HG03571 (cell line): ENCODE measurements at regions not wholly inside any gene's neighbourhood (a gene's known extent, or its start where the extent isn't known, plus 50 kb on each side); places are given as distances from the start of the nearest gene placed in this dataset.

Source experiments
- ATAC-seq: cut with Tn5 transposase; IDR thresholded peaks from one replicate; pipeline ENCODE4 v1.9.1; 2021; ENCODE audit not compliant: unreplicated experiment

DNA sequence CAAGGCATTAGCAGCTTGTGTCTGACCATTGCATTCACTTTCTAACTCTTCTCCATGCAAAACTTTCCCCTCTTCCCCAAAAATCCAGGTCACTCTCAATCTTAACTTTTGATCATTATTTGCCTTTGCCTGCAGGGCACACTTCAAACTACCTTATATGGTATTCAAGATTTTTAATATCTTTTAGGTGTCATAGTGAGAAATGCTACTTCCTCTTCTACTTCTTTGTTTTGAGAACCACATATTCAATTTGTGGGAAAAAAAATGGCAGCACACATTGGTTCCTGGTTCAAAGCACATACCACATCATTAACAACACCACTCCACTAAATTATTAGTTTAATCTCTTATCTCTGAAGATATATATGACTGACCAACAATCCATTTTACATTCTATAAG lies 1267.0 kb upstream of the CITED2 start:
- ATAC-seq: peak; percentile 71

GRCh38 chr6:140636908-140637402 lies 1262.5 kb upstream of the CITED2 start:
- peak; percentile 20 for ATAC-seq

DNA sequence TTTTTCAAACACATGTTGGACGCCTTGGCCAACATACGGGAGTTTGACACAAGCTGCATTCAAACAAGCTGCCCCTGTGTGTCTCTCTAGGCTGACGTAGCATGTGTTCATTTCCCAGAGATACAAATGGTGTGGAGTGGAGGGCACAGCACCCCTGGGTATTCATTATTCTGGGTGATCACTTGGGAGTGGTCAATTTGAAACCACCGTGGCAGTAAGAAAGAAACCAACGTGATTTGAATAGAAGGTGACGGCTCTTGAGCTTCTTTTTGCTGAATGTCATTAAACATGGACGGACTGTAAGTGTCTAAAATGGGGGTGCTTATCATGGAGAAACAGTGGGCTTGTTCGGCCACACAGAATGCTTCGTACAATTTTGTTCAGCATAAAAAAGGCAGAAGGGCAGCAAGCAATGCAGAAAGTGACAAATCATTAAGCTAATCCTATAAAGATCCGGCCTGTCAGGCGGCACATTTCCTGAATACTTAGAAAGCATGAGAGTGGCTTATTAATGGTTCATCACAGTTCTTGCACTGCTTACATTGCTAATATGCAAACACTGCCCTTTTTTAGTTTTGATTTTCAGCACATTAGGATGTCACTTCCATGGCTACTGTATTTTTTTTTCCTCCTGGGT lies 1261.9 kb upstream of the CITED2 start:
- peak; percentile 65 for ATAC-seq

- no peak for ATAC-seq
Measured at GRCh38 chr6:140627002-140627401, 1252.6 kb upstream of the CITED2 start.

- no peak for ATAC-seq
Measured at GRCh38 chr6:140623498-140623897, 1249.0 kb upstream of the CITED2 start.

- no peak for ATAC-seq
Measured at GRCh38 chr6:140620496-140620895, 1246.0 kb upstream of the CITED2 start.

DNA sequence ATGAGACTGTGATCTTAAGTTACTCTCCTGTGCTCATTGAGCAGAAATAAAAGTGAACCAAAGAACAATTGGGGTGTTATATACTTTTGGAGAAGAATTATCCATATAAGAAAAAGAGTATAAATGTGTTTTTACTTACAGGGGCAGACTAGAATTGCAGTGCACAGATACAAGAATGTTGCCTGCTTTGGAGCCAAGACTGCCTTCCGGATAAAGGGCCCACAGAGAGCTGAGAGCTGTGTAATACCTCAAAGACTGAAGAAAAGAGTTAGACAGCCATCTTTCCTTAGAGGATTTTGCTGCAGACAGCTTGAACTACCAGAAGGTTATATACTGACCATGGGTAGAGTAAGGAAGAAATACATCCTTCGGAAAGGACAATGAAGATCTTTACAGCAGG lies 1235.5 kb upstream of the CITED2 start:
- ATAC-seq: no peak

DNA sequence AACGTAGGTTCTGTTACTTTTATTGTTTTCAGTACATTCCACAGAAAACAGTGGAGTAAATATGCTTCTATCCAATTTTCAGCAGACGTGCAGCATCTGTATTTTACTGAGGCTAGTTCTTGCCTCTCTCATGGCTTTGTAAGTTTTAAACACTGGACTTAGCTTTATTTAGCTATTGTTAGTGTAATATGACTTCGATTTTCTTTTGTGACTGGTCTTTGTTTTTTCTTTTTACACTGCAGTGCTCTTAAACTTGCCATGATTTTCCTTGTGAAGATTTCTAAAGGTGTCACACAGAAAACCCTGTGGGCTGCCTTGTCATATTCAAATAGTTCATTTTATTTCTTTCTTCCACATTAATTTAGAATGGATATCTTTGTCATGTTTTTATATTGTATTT lies 1234.9 kb upstream of the CITED2 start:
- no peak for ATAC-seq

DNA sequence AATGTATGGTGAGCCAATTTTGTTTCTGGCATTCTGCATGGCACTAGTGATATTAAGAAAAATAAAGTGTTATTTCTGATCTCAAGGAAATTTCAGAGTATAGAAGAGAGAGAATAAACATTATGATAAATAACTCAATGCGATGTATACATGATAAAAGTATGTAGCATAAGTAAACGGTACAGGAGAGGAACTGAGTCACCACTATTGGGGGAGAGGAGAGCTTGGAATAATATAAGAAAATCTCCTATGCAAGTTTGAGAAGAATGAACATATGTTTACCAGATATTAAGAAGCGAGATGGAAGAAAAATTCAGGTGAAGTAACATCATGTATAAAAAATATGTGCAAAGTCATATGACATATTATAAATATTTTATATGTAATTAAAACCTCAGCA lies 1230.3 kb upstream of the CITED2 start:
- no peak for ATAC-seq

DNA sequence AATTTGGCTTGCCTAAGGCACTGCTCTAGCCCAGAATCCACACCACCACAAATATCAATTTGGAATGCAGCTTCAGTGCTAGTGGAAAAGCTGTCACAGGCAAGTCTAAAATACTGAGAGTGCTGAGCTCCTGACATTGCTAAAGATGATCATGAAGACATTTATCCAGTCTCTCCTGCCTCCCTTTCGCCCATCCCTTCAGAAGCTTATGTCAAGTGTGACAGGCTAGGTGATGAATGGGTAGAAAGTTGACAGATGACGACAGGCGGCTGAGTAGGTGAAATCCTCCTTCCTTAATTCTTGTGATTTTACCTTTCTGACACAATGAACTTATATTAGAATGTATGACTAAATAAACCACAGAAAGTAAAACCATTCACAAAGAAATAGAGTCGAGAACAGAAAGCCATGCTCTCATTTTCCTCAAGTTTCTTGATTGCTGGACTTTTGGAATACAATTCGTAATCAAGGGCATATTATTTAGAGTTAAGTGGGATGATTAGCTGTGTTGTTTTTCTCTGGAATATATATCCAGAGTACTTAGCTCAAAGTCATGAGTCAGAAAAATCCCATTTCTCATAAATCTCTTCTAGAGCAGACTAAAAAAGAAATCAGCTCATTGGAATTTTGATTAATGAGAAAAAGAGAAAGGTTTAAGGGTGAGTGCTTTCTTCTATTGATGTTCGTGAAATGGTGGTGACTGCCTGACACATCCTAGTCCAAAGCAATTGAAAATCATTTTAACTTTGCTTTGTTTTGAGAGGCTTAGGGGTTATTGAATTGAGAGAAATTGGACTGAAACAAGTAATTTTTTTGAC lies 1228.2 kb upstream of the CITED2 start:
- ATAC-seq: no peak

DNA sequence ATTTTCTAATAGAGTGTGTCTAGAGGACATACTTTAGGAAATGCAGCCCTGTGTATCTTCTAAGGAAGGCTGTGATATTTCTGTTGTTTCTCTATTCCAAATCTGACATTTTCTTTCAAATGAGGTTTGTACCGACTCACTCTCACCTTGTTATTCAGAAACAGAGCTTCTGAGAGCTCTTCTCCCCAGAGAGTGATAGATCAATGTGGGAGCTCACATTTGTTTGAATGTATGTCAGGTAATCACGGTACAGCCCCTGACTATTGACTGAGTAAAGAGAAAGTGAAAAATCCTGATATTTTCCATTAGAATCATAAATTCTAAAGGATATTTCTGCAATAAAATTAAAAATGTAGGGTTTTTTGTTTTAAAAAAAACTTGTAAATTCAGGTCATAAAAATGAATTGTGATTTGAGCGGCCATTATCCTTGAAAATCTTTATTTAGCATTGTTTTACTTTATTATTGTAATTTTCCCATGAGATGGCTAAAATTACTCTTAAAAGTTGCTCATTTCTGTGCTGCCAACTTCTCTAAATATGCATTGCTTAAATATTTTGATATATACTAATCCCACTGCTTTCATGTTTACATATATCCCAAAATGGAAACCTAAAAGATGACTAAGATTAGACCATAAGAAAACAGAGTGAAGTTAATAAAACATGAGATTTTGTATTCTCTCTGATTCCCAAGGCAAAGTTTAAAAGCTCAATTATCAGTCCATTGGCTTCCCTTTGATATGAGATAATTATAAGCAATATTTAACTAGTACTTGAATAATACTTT lies 1226.8 kb upstream of the CITED2 start:
- ATAC-seq: no peak

- no peak for ATAC-seq
Measured at GRCh38 chr6:140599916-140600315, 1225.5 kb upstream of the CITED2 start.

DNA sequence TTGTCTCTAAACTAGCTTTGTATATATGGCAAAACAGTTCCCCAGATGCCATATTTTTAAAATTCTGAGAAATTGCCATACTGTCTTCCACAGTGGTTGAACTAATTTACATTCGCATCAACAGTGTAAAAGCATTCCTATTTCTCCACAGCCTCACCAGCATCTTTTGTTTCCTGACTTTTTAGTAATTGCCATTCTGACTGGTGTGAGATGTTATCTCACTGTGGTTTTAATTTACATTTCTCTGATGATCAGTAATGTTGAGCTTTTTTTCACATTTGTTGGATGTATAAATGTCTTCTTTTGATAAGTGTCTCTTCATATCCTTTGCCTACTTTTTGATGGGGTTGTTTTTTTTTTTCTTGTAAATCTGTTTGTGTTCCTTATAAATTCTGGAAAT lies 1222.7 kb upstream of the CITED2 start:
- no peak for ATAC-seq

DNA sequence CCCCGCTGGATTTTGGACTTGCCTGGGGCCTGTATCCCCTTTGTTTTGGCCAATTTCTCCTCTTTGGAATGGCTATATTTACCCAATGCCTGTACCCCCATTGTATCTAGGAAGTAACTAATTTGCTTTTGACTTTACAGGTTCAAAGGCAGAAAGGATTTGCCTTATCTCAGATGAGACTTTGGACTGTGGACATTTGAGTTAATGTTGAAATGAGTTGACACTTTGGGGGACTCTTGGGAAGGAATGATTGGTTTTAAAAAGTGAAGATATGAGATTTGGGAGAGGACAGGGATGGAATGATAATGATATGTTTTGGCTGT lies 1220.3 kb upstream of the CITED2 start:
- ATAC-seq: no peak

- ATAC-seq: no peak
Measured at GRCh38 chr6:140592877-140593276, 1218.4 kb upstream of the CITED2 start.

- ATAC-seq: no peak
Measured at GRCh38 chr6:140590641-140591040, 1216.2 kb upstream of the CITED2 start.

GRCh38 chr6:140586426-140587061 lies 1212.1 kb upstream of the CITED2 start:
- peak; percentile 86 for ATAC-seq

DNA sequence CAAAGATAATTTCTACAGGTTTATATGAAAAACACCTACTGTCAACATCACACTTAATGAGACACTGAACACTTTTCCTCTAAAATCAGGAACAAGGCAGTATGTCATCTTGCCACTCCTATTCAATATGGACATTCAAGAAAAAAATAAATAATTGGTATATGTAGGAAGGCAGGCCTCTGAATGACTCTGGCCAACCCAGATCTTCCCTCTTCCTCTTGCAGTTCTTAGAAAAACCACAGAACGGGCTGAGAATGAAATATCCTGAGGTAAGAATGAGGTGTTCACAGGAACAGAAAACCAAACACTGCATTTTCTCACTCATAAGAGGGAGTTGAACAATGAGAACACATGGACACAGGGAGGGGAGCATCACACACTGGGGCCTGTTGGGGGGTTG lies 1207.2 kb upstream of the CITED2 start:
- ATAC-seq: no peak

DNA sequence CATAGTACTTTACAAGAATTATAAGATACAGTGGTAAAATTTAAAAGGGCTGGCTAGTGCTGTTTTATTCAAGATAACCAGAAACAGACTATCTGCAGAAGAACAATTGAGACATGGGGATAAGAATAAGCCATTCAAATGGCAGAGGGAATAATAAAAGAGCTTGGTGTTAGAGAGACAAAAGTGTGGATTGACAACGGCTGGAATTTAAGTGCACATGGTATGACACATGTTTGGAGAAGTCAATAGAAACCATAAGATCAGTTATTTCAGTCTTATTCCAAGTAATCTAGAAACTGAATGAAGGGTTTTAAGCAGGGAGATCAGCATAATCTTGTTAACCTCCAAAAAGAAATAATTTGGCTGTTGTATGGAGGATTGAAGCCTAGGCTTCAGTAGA lies 1205.5 kb upstream of the CITED2 start:
- no peak for ATAC-seq

GRCh38 chr6:140576004-140576555 lies 1201.6 kb upstream of the CITED2 start:
- ATAC-seq: no peak

DNA sequence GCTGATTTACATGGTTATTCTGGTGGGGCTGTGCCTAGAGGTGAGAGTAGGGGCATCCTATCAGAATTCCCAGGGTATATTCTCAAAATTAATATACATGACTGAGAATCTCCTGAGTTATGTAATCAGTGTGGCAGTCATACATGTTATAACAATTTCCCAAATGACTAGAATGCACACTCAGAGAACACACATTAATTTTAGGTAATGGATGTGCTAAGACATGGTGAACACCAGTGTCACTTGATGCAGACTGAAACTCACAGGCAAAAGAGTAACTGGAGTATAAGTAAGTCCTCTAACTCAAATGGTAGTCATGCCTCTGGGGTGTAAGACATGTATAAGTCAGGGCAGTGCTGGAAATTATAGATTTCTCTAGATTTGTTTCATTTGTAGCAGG lies 1198.4 kb upstream of the CITED2 start:
- ATAC-seq: no peak
